CD4-positive, alpha-beta T cell treated with Interferon alpha-2 for 1 hour (primary cell): ENCODE measurements at regions not wholly inside any gene's neighbourhood (a gene's known extent, or its start where the extent isn't known, plus 50 kb on each side); places are given as distances from the start of the nearest gene placed in this dataset.
"Not testable (repeated sequence)": the region's sequence is repeated elsewhere in the genome, so short reads cannot be mapped to it uniquely, and the experiment has no call there.

Source experiments
- DNase-seq, 2 donors: peaks; one replicate each; pipeline ENCODE4 v3.0.0-alpha.2; 2020 to 2022

DNA sequence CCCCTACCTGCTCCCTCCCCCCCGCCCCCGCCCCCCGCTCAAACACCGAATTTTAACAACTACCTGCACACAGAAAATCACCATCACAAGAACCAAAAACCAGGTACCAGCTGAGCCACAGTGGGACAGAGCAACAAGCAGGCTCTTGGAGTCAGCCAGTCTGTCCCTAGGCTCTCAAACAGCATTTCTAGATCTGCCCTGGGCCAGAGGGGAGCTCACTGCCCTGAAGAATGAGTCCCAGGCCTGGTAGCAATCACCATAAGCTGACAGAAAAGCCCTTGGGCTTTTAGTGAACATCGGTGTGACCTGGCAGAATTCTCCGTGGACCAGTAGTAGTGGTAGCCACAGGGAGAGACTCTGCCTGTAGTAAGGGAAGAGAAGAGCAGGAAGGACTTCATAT lies 58.3 kb downstream of the C11orf87 start:
- no peak for DNase-seq

DNA sequence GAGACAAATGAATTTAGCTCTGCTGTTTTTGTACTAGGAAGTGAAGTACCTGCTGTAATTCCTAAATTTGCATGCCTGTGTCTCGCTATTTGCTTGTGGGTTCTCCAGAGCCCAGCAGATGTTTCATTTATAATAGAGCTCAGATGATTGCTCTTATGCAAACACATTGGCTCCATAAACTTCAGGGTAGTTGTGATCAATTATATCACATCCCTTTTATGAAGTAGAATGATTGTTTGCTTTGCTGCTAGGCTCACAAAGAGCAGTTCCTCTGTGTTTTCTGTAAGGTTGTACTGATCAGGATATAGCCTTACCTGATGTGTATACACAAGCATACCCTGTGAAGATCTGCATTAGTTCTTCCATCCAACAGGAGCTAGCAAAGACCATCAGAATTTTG lies 64.1 kb downstream of the C11orf87 start:
- no peak for DNase-seq

GRCh38 chr11:109490953-109491635 lies 69.1 kb downstream of the C11orf87 start:
- DNase-seq = no peak

DNA sequence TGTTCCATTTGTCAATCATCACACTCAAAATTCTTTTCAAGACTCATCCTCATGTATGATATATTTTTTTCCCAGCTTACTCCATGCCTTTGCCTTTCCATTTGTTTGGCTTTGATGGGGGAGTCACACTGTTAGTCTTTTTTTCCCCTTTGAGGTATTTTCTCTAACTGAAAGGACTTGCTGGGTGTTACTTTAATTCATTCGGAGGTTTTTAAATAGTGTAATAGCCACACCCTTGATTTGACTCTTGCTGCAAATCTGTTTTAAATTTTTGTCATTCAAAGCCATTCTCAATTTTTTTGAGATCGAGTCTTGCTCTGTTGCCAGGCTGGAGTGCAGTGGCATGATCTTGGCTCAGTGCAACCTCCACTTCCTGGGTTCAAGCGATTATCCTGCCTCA lies 84.1 kb downstream of the C11orf87 start:
- no peak for DNase-seq

DNA sequence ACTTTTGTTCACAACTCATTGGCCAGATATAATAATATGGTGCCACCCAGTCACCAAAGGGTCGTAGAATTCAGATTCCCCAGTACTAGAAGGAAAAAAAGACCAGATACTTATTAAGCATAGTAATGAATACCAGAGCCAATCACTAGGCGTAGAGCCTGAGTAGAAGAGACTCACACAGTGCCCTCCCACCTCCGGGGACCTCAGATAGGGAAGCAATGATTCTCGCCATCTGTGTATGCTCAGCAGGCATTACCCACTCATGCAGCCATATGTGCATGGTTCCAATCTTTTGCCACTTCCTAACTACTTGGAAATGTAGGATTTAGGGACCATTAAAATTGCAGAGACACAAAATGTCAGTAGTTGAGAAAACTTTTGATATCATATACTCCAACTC lies 85.3 kb downstream of the C11orf87 start:
- DNase-seq = no peak

DNA sequence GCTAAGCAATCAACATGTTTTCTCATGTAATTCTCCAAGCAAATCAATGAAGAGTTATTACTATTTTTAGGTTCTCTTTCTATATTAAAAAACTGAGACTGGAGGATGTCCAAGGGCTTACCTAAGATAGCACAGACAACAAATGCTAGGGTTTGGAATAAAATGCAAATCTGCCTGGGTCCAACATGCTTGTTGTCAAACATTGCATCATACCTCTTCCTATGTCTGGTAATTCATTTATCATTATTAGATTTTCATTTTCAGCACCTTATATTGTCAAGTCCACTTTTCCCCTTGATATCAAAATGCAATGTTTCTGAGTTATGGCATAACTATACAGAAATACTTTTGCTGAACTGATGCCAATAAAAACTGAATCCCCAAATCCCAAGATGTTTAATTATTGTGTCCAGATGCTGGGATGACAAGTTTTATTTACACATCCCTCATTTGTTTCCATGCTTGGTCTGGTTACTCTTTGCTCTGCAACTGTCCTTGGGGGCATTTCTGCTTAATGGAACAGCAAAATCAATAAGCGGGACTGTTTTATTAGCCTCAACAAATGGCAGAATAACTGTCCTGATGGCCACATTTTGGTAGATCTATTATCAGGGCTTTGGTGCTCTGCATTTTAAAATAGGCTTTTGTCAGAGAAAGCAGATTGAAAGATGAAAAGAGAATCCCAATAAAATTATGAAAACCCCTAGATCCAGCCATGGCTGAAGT lies 86.0 kb downstream of the C11orf87 start:
- DNase-seq = no peak

- DNase-seq = no peak
Measured at GRCh38 chr11:109508943-109509342, 87.0 kb downstream of the C11orf87 start.

DNA sequence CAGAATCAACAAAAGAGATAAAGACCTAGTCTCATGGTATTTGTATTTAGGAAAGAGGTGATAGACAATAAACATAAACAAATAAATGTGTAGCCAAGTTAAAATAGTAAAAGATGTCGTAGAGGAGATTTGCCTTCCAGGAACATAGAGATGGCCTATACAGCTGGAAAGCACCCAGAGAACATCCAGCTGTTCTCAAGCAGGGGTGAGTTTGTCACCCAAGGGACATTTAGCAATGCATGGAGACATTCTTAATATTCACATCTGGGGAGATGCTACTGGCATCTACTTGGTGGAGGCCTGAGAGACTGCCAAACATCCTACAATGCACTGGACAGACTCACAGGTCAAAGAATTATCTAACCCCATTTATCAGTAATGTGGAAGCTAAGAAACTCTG lies 88.3 kb downstream of the C11orf87 start:
- no peak for DNase-seq

- DNase-seq = no peak
Measured at GRCh38 chr11:109511598-109511997, 89.6 kb downstream of the C11orf87 start.

GRCh38 chr11:109512249-109512648 lies 90.3 kb downstream of the C11orf87 start:
- no peak for DNase-seq

GRCh38 chr11:109512680-109513079 lies 90.7 kb downstream of the C11orf87 start:
- no peak for DNase-seq

GRCh38 chr11:109514313-109515018 lies 92.5 kb downstream of the C11orf87 start:
- DNase-seq = no peak

GRCh38 chr11:109519253-109519652 lies 97.3 kb downstream of the C11orf87 start:
- no peak for DNase-seq

DNA sequence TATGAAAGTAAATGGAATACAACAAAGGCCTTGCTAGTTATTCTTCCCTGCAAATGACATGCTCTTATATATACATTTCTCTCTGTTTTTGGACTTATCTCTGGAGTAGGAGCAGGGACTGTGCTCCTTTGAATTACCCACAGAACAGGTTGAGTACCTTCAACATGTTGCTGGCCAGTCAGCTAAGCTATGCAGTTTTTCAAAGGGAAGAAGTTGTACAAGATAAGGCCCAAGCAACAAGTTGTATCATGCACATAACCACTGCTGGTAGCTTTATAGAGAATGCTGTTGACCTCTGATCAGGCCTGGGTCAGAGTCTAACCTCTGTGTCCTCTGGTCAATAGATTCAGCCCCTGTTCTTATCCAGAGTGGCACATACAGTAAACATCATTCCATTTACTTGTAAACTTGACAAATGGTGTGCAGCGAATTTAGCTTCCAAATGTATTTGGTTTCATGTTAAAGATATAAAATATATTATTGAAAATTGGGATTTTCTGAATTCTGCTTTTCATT lies 99.6 kb downstream of the C11orf87 start:
- DNase-seq = no peak

DNA sequence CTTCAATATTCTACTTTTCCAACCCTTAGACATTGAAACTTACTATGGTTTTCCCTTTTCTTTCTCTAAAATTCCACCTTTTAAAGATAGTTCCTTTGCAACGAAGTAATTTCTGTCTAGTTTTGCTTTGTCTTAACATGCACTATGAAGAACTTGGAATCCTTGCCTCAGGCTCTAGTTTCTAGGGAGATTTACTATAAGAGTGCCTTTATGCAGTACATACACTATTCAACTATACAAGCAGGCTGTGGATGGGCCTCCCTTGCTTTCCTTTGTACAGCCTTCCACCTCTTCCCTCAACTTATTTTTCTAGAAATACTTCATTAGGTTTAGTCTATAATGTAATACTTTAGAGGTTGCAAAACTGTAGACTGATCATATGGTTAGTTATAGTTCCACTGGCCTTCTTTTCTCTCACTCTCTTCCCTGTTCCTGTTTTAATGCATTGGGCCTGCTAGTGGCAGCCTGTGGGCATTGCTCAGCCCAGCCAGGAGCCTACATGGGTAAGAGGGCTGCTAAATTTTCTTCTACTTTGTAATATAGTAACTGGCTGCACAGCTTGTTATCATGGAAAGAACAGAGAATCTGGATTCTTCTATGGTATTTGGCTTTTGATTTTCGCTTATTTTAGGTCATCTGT lies 100.2 kb downstream of the C11orf87 start:
- no peak for DNase-seq

- DNase-seq = not testable (repeated sequence)
Measured at GRCh38 chr11:109525636-109526035, 103.6 kb downstream of the C11orf87 start.

DNA sequence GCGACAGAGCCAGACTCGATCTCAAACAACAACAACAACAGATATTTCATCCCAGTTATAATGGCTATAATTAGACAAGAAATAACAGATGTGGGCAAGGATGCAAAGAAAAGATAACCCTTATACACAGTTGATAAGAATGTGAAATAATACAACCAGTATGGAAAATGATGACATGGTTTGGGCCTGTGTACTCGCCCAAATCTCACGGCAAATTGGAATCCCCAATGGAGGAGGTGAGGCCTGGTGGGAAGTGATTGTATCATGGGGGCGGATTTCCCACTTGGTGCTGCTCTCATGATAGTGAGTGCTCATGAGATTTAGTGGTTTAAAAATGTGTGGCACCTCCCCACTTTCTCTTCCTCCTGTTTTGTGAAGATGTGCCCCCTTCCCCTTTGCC lies 104.1 kb downstream of the C11orf87 start:
- DNase-seq = no peak

GRCh38 chr11:109526931-109527330 lies 104.9 kb downstream of the C11orf87 start:
- DNase-seq = no peak

DNA sequence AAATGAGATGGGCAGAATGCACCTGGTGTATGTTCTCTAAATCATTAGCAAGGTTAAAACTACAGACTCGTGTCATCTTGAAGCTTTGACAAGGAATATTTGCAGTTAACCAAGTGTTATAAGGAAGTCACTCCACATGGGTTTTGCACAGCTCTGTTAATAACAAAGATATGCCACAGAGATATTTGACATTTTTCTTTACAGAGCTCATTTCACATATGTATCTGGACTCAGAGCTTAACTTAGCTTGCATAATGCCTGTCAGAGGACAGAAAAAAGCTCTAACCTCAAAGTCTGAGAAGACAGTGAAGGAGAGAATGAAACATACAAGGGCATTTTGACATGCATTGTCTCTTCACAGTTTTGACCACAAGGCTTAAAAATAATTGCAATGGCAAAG lies 105.5 kb downstream of the C11orf87 start:
- DNase-seq = no peak

- no peak for DNase-seq
Measured at GRCh38 chr11:109547356-109548027, 125.5 kb downstream of the C11orf87 start.

- DNase-seq = no peak
Measured at GRCh38 chr11:109552376-109552775, 130.4 kb downstream of the C11orf87 start.

DNA sequence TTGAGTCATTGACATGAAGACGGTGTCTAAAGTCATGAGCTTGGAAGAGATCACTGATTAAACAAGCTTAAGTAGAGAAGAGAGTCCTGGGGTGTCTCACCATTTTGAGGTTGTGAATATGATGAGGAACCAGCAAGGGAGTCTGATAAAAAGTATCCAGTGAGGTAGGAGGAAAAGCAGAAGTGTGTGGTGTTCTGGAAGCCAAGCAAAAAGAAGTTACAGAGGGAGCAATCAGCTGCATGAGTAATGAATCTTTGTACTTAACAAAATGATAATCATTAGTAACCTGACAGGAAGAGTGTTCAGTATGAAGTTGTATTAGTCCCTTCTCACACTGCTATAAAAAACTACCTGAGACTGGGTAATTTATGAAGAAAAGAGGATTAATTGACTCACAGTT lies 131.3 kb downstream of the C11orf87 start:
- DNase-seq = no peak

DNA sequence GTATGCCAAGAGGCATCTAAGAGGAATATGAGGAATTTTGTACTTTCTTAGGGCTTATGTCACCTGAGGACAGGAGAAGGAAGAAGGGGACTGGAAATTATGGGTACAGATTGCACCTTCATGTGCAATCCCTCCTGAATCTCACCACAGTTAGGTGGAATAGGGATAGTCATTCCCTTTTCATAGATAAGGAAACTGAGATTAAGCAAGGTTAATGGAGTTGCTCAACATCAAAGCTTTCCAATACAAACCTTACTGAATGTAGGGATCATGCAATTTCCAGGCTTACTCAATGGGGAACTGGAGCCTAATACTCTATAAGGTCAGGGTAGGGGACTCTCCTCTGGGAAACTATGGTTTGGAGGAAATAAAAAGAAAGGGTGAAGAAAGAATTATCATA lies 133.0 kb downstream of the C11orf87 start:
- no peak for DNase-seq
